ENCODE measurements at regions not wholly inside any gene's neighbourhood (a gene's known extent, or its start where the extent isn't known, plus 50 kb on each side); places are given as distances from the start of the nearest gene placed in this dataset.

DNA sequence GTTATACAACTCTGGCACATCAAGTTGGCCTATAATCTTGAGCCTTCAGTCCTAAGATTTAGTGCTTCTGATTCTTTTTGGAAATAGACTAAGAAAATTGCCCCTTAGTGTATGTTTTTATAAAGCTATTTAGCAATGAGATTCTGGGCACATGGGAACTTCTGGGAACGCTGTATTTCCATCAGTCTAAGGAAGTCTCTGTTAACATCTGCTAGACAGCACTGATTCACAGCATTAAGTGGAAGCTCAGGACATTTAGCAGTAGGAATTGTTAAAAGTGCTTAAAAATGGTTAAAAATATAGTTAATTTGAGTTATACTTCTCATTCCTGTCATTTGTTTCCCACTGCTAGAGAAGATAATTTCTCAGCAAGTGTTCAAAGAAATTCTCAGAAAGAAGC, 579.1 kb downstream of the SLC16A7 start:
- H3K27ac ChIP-seq (ENCODE audit: low read length) = no peak overlapping the region
- H3K9ac ChIP-seq (ENCODE audit: low read depth, low read length) = no peak overlapping the region
- no peaks in the 10 kb centered on the region for H3K9me3 ChIP-seq (ENCODE audit: insufficient read depth, low read depth, low read length)
- no peaks in the 10 kb centered on the region for H3K27me3 ChIP-seq (ENCODE audit: insufficient read depth, low read length)
- no peaks in the 10 kb centered on the region for H3K36me3 ChIP-seq (ENCODE audit: insufficient read depth, low read depth, low read length)
- H3K4me1 ChIP-seq (ENCODE audit: insufficient read depth, low read length) = no peaks in the 10 kb centered on the region
- H3K4me3 ChIP-seq (ENCODE audit: low read length) = no peak overlapping the region

DNA sequence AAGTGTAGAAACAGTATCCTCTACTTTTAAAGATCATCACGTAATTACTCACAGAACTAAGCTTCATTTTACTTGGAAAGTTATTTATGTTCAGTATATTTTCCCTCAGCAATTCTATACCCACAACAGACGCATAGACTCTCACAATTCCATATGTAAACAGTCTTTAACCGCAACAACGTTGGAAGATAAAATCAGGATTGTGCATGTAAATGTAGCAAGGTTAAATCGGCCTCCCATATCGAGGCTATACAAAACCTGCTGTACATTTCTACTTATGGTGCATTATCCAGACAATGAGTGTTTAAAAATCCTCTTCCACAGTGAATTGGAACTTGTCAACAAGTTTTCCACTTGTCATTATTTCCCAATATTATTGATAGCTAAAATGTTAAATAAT, 581.1 kb downstream of the SLC16A7 start:
- H3K9ac ChIP-seq (ENCODE audit: low read depth, low read length) = no peak overlapping the region

DNA sequence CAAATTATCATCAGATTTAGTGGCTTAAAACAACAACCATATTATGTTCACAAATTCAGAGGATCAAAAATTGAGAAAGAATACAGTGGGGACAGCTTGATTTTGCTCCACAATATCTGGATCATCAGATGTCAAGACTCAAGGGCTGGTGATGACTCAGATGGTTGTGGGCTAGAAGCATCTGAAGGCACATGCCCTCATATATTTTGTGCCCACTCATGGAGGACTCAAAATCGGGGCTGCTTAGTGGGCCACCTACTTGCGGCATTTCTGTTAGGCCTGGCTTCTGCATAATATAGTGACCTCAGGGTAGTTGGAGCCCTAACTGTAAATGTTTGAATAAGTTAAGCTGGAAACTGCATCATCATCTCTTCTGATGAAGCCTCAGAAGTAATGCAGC, 584.5 kb downstream of the SLC16A7 start:
- Histone ChIP-seq H3K27ac (ENCODE audit: low read length) (no peak overlapping the region), H3K9ac (ENCODE audit: low read depth, low read length) (no peak overlapping the region), H3K4me1 (ENCODE audit: insufficient read depth, low read length) (no peaks in the 10 kb centered on the region), H3K4me3 (ENCODE audit: low read length) (no peak overlapping the region), H3K27me3 (ENCODE audit: insufficient read depth, low read length) (no peaks in the 10 kb centered on the region), H3K36me3 (ENCODE audit: insufficient read depth, low read depth, low read length) (no peaks in the 10 kb centered on the region), H3K9me3 (ENCODE audit: insufficient read depth, low read depth, low read length) (no peaks in the 10 kb centered on the region)

More for the DNA sequence above, 581.1 kb downstream of the SLC16A7 start:
- H3K27me3 ChIP-seq (ENCODE audit: insufficient read depth, low read length) = no peaks in the 10 kb centered on the region
- H3K9me3 ChIP-seq (ENCODE audit: insufficient read depth, low read depth, low read length) = no peaks in the 10 kb centered on the region
- H3K4me1 ChIP-seq (ENCODE audit: insufficient read depth, low read length) = no peaks in the 10 kb centered on the region
- H3K27ac ChIP-seq (ENCODE audit: low read length) = no peak overlapping the region
- H3K36me3 ChIP-seq (ENCODE audit: insufficient read depth, low read depth, low read length) = no peaks in the 10 kb centered on the region
- no peak overlapping the region for H3K4me3 ChIP-seq (ENCODE audit: low read length)

DNA sequence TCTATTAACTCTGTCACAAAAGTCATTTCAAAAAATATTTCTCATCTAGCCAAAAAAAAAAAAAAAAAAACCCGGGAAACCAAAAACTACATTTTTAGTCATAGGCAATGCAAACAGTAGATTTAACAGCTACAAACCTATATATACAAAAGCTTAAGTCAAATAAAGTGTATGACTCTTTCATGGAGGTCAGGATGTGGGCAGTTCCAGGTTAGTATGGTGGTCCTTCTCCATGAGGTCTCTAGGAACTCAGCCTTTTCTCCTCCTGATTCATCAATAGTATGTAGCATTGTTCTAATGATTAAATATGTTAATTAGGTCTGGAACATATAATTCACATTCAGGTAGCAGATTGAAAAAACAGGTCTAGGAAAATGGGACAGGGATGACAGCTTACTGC, 586.5 kb downstream of the SLC16A7 start:
- H3K36me3 ChIP-seq (ENCODE audit: insufficient read depth, low read depth, low read length) = no peaks in the 10 kb centered on the region
- H3K27ac ChIP-seq (ENCODE audit: low read length) = no peak overlapping the region
- H3K27me3 ChIP-seq (ENCODE audit: insufficient read depth, low read length) = no peaks in the 10 kb centered on the region
- H3K9ac ChIP-seq (ENCODE audit: low read depth, low read length) = no peak overlapping the region
- H3K9me3 ChIP-seq (ENCODE audit: insufficient read depth, low read depth, low read length) = no peaks in the 10 kb centered on the region
- H3K4me1 ChIP-seq (ENCODE audit: insufficient read depth, low read length) = no peaks in the 10 kb centered on the region
- no peak overlapping the region for H3K4me3 ChIP-seq (ENCODE audit: low read length)

DNA sequence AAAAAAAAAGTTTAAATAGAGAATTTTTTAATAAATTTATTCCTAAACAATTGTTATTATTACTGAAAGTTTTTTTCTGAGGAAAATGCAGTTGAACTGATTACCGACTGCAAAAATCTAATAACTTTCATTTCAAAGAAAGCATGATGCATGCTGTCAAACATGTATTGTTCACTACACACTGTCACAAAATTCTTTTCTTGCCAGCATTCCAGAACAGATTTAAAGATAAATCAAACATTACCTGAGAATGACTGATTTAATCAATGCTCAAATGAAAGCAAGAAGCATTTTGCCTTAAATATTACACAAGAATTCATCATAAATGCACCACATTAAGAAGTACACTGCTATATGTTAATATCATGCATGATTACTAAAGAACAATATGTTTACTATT, 588.3 kb downstream of the SLC16A7 start:
- H3K27me3 ChIP-seq (ENCODE audit: insufficient read depth, low read length) = no peaks in the 10 kb centered on the region
- no peaks in the 10 kb centered on the region for H3K4me1 ChIP-seq (ENCODE audit: insufficient read depth, low read length)
- H3K36me3 ChIP-seq (ENCODE audit: insufficient read depth, low read depth, low read length) = no peaks in the 10 kb centered on the region
- H3K27ac ChIP-seq (ENCODE audit: low read length) = no peak overlapping the region
- H3K4me3 ChIP-seq (ENCODE audit: low read length) = no peak overlapping the region
- H3K9ac ChIP-seq (ENCODE audit: low read depth, low read length) = no peak overlapping the region
- H3K9me3 ChIP-seq (ENCODE audit: insufficient read depth, low read depth, low read length) = no peaks in the 10 kb centered on the region

DNA sequence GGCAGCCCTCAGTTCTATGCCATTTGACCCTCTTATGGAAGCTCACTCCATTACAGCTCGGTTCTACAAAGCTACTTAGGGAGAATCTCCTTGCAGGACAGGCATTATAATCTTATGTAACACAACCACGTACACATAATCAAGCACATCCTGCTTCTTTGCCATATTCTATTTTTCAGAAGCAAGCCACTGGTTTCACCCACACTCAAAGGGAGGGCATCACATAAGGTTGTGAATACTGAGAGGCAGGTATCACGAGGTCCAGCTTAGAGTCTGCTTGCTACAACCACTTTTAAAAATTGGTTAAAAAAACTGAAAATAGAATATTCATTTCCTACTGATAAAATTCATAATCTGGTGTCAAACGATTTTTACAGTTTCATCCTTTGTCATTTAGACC, 589.2 kb downstream of the SLC16A7 start:
- no peak overlapping the region for H3K9ac ChIP-seq (ENCODE audit: low read depth, low read length)
- H3K27ac ChIP-seq (ENCODE audit: low read length) = no peak overlapping the region
- H3K4me3 ChIP-seq (ENCODE audit: low read length) = no peak overlapping the region
- H3K27me3 ChIP-seq (ENCODE audit: insufficient read depth, low read length) = no peaks in the 10 kb centered on the region
- no peaks in the 10 kb centered on the region for H3K4me1 ChIP-seq (ENCODE audit: insufficient read depth, low read length)
- H3K9me3 ChIP-seq (ENCODE audit: insufficient read depth, low read depth, low read length) = no peaks in the 10 kb centered on the region
- no peaks in the 10 kb centered on the region for H3K36me3 ChIP-seq (ENCODE audit: insufficient read depth, low read depth, low read length)

DNA sequence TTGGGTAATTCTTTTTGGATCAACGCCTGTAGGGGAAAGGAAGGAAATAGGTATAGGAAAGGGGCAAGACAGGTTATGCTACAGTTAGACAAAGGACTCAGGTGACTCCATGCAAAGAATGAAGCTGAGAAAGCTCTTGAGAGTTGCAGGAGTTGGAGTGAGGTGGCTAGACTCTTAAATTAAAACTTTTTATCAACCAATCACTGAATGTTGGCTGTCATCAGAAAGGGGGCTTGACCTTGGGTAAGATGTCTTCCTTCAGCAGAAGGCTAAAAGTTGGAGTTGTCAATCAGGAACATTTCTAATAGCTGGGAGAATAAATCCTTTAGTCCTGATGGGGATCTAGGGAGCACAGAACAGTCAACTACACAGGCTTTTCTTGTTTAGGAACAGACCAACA, 595.4 kb downstream of the SLC16A7 start:
- Histone ChIP-seq H3K27ac (ENCODE audit: low read length) (no peak overlapping the region), H3K9ac (ENCODE audit: low read depth, low read length) (no peak overlapping the region)

DNA sequence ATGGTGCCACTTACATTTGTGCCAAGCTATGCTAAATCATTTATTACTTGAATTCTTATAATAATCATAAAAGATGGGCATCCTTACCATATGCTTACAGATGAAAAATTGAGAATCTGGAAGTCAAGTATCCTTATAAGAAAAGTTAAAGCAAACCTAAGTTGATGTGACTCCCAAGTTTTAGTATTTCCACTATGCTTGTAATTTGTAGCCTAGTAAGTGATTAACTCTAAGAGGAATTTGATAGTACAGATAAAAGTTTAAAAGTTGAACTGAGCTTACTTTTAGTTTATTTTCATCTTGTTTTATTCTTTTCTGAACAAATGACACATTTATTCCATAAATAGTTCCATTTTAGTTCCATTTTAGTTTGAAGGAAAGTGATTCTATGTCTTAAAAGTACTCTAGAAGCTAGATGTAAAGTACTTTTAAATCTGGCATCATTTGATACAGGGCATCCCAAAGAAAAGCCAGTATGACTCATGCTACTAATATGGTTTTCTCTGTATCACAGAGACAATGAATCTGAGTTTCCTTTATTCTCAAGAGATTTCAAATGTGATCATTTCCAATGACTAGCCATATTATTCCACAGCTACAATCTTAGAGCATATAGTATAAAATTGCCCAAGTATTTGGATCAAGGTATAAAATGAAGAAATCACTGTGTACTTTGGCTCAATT, 596.0 kb downstream of the SLC16A7 start:
- Histone ChIP-seq H3K27me3 (ENCODE audit: insufficient read depth, low read length) (no peaks in the 10 kb centered on the region), H3K4me3 (ENCODE audit: low read length) (no peak overlapping the region), H3K27ac (ENCODE audit: low read length) (no peak overlapping the region), H3K4me1 (ENCODE audit: insufficient read depth, low read length) (no peaks in the 10 kb centered on the region), H3K36me3 (ENCODE audit: insufficient read depth, low read depth, low read length) (no peaks in the 10 kb centered on the region), H3K9ac (ENCODE audit: low read depth, low read length) (no peak overlapping the region), H3K9me3 (ENCODE audit: insufficient read depth, low read depth, low read length) (no peaks in the 10 kb centered on the region)

More for the DNA sequence above, 595.4 kb downstream of the SLC16A7 start:
- no peaks in the 10 kb centered on the region for H3K9me3 ChIP-seq (ENCODE audit: insufficient read depth, low read depth, low read length)
- H3K36me3 ChIP-seq (ENCODE audit: insufficient read depth, low read depth, low read length) = no peaks in the 10 kb centered on the region
- H3K4me1 ChIP-seq (ENCODE audit: insufficient read depth, low read length) = no peaks in the 10 kb centered on the region
- no peaks in the 10 kb centered on the region for H3K27me3 ChIP-seq (ENCODE audit: insufficient read depth, low read length)
- H3K4me3 ChIP-seq (ENCODE audit: low read length) = no peak overlapping the region

DNA sequence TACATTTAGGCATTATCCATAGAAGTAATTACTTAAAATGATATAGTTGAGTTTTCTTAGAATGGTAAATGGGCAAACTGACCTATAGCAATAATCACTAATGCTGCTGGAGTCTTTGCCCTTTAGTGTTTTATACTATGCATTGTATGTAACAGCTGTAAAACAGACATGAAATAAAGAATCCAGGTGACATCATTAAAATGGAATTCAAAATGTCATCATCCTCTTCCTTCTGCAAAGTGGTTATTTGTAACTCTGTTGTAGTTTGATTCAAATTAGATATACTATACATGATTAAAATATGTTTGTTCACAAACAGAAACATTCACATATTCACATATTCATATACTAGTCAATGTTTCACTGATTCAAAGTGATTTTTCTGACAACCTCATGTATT, 598.8 kb downstream of the SLC16A7 start:
- no peaks in the 10 kb centered on the region for H3K27me3 ChIP-seq (ENCODE audit: insufficient read depth, low read length)
- H3K27ac ChIP-seq (ENCODE audit: low read length) = no peak overlapping the region
- H3K36me3 ChIP-seq (ENCODE audit: insufficient read depth, low read depth, low read length) = no peaks in the 10 kb centered on the region
- H3K9me3 ChIP-seq (ENCODE audit: insufficient read depth, low read depth, low read length) = no peaks in the 10 kb centered on the region
- H3K4me1 ChIP-seq (ENCODE audit: insufficient read depth, low read length) = peaks cover 6% of the 10 kb centered on the region; the same call in 1 of the 2 replicates
- no peak overlapping the region for H3K9ac ChIP-seq (ENCODE audit: low read depth, low read length)
- no peak overlapping the region for H3K4me3 ChIP-seq (ENCODE audit: low read length)

DNA sequence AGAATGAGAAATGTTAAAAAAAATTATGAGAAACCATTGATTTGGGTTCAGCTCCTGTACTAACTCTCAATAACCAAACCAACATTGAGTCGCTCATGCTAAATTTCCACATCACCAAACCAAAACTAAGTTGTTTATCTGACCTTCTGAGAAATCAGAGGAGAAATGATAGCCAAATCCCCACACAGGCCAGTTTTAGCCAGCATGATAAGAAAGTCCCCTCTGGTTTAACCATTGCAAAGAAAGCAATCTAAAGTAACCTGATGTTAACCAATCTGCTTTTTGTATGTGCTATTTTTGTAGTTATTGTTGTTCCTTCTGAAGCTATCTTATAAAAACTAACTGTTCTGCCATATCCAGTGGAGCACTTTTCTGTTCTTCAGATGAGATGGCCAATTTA, 599.7 kb downstream of the SLC16A7 start:
- no peak overlapping the region for H3K27ac ChIP-seq (ENCODE audit: low read length)
- no peak overlapping the region for H3K4me3 ChIP-seq (ENCODE audit: low read length)
- no peak overlapping the region for H3K9ac ChIP-seq (ENCODE audit: low read depth, low read length)
- H3K36me3 ChIP-seq (ENCODE audit: insufficient read depth, low read depth, low read length) = no peaks in the 10 kb centered on the region
- no peaks in the 10 kb centered on the region for H3K9me3 ChIP-seq (ENCODE audit: insufficient read depth, low read depth, low read length)
- H3K27me3 ChIP-seq (ENCODE audit: insufficient read depth, low read length) = no peaks in the 10 kb centered on the region
- peaks cover 6% of the 10 kb centered on the region; the same call in 1 of the 2 replicates for H3K4me1 ChIP-seq (ENCODE audit: insufficient read depth, low read length)

DNA sequence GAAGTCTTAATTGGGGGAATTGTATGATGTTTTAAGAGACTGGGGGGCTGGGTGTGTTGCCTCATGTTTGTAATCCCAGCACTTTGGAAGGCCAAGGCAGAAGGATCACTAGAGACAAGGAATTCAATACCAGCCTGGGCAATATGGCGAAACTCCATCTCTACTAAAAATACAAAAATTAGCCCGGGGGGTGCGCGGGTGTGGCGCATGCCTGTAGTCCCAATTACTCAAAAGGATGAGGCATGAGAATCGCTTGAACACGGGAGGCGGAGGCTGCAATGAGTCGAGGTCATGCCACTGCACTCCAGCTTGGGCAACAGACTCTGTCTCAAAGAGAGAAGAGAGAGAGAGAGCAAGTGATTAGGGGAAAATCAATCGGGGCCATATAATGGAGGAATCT, 600.5 kb downstream of the SLC16A7 start:
- no peaks in the 10 kb centered on the region for H3K27me3 ChIP-seq (ENCODE audit: insufficient read depth, low read length)
- H3K27ac ChIP-seq (ENCODE audit: low read length) = no peak overlapping the region
- no peak overlapping the region for H3K4me3 ChIP-seq (ENCODE audit: low read length)
- peaks cover 6% of the 10 kb centered on the region; the same call in 1 of the 2 replicates for H3K4me1 ChIP-seq (ENCODE audit: insufficient read depth, low read length)
- H3K9ac ChIP-seq (ENCODE audit: low read depth, low read length) = no peak overlapping the region
- no peaks in the 10 kb centered on the region for H3K9me3 ChIP-seq (ENCODE audit: insufficient read depth, low read depth, low read length)
- no peaks in the 10 kb centered on the region for H3K36me3 ChIP-seq (ENCODE audit: insufficient read depth, low read depth, low read length)

DNA sequence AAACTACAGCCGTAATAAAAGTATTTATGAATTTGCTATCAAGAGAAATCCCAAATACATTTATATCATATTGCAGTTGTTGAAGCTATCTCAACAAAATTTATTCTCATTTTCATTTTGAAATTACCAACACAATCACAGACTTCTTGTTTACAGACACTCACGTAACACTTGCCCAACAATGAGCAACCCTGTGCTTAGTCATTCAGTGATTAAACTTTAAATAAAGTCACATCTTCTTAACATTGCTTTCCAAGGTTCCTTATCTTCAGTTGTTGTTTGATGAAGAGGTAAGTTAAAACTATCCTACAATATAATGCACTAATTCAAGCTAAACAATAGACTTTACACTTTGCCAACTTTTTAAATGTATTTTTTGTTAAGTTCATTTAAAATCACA, 601.8 kb downstream of the SLC16A7 start:
- Histone ChIP-seq H3K4me3 (ENCODE audit: low read length) (no peak overlapping the region), H3K9ac (ENCODE audit: low read depth, low read length) (no peak overlapping the region), H3K9me3 (ENCODE audit: insufficient read depth, low read depth, low read length) (no peaks in the 10 kb centered on the region), H3K4me1 (ENCODE audit: insufficient read depth, low read length) (peaks cover 6% of the 10 kb centered on the region; the same call in 1 of the 2 replicates), H3K27me3 (ENCODE audit: insufficient read depth, low read length) (no peaks in the 10 kb centered on the region), H3K27ac (ENCODE audit: low read length) (no peak overlapping the region), H3K36me3 (ENCODE audit: insufficient read depth, low read depth, low read length) (no peaks in the 10 kb centered on the region)

Data from iPS-20b (cell line).